GM19351 (cell line): ENCODE measurements at regions not wholly inside any gene's neighbourhood (a gene's known extent, or its start where the extent isn't known, plus 50 kb on each side); places are given as distances from the start of the nearest gene placed in this dataset.

Experiments used
- ATAC-seq: cut with Tn5 transposase; IDR thresholded peaks from one replicate; pipeline ENCODE4 v1.9.1; 2021; ENCODE audit warnings: mild to moderate bottlenecking, moderate library complexity; ENCODE audit not compliant: unreplicated experiment

- no peak for ATAC-seq
Observed at GRCh38 chr2:150601280-150602038, 114.0 kb upstream of the RND3 start.

DNA sequence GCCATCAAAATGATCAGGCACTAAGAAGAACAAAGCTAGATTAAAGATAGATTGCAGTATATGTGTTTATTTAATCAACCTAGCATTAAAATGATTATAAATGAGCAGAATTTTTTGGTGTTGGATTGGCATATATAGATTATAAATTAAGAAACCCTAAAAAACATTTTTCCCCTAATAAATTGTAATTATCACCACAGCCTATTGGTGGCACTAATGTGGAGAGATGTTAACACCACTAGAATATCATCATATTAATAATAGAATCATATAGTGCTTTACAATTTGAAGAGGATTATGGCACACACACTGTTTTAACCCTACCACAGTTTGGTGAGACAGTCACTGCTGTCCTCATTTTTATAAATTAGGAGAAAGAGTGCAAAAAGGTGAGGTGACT lies 112.4 kb upstream of the RND3 start:
- ATAC-seq: no peak

DNA sequence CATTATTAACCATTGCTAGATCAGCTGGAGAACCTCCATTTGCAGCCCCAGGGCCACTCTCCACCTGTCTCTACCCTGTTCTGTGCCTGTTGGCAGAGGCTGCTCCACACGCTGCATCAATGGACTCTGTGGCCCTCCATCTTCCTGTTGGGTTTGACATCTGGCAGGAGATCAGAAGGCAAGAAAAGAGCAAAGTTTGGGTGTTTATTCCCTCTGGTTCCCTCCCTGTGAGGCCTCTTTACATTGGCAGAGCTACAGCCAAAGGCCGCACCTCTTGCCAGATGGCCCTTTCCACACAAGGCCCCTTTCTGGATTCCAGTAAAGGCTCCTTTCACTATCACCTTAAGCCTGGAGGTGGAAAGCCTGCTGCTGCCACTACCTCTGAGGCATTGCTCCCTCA lies 110.9 kb upstream of the RND3 start:
- no peak for ATAC-seq

DNA sequence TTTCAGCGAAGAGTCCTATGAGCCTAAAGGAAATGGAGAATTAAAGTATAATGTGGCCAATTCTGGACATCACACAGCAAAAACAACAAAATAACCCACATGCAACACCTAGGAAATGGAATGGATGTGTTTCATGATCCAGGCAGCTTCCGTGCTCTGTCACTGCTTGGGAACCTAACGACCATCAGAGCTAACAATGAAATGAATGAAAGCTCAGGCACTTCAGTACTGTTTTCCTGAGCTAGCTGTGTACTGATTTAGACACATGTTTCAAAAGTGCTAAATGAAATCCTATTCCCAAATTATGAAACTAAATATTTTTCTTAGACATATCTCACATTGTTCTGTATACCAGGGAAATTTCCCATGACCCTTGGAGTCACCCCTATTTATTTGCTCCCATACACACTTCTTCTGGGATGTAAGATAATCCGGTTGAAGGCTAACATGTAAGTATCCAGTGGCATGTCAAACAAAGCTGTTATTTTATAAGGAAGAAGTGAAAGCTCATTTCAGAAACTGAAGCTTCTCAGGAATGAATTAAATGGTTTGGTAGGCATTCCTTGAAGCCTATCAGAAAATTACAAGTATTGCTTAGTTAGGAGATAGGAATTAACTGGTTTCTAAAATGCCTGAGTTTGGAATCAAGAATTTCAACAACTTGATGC lies 108.5 kb upstream of the RND3 start:
- no peak for ATAC-seq

- no peak for ATAC-seq
Observed at GRCh38 chr2:150594299-150594698, 106.8 kb upstream of the RND3 start.

- no peak for ATAC-seq
Observed at GRCh38 chr2:150591496-150592285, 104.2 kb upstream of the RND3 start.

DNA sequence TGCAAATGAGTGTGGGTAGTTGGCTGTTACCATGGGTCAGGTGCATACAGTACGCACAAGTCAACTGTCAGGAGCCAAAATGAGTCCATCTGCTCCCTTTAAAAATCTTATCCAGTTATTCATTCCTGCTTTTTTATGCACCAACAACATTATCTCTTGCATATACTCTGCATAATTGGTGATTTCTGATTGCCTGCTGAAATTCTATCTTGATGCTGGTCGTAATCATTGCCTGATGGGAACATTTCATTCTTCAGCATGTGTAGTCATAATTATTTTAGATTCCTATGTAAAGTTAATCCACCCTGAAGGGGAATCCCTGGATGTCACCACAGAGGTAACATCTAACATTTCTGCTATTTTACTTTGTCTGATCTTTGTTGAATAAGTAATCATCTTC lies 102.2 kb upstream of the RND3 start:
- no peak for ATAC-seq

DNA sequence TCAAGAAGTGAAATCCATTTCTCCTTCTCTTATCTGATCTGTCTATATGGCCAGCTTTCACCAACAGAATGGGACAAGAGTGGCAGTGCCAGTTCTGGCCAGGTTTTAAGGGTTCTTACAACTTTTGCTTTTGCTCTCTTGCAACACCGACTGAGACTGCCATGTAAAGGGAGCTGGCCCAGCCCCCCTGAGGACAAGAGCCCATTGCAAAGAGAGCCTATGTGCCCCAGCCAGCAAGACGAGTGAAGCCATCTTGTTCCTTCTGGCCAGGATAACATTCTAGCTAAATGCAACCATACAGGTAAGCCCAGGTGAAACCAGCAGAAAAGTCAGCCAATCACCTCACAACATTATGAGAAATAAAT lies 101.0 kb upstream of the RND3 start:
- ATAC-seq: no peak

GRCh38 chr2:150587547-150588505 lies 100.4 kb upstream of the RND3 start:
- no peak for ATAC-seq

- ATAC-seq: no peak
Observed at GRCh38 chr2:150586858-150587257, 99.4 kb upstream of the RND3 start.

DNA sequence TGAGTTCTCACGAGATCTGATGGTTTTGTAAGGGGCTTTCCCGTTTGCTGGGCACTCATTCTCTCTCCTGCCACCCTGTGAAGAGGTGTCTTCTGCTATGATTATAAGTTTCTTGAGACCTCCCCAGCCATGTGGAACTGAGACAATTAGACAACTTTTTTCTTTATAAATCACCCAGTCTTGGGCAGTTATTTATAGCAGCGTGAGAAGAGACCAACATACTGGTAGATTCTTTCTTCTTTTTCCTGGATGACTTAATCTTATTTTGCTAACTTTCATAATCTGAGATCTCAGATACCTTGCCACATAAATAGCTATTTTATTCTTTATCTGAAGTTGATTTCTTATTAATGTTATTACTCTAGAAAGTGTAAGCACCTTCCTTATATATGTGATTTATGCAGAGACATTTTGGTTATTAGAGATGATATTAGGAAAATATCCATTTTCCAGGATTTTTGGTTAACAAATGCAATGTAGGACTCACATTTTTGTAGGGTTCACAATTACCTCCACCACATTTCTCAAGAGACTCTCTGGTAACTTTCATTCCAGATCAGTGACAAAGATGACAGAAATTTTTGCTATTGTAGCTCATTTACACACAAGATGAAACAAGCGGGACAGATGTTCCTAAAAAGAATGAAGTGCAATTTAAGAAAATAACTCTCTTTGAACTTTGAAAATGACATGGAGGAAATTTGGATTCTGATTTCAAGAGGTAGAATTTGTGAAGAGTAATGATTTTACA lies 97.9 kb upstream of the RND3 start:
- ATAC-seq: no peak

DNA sequence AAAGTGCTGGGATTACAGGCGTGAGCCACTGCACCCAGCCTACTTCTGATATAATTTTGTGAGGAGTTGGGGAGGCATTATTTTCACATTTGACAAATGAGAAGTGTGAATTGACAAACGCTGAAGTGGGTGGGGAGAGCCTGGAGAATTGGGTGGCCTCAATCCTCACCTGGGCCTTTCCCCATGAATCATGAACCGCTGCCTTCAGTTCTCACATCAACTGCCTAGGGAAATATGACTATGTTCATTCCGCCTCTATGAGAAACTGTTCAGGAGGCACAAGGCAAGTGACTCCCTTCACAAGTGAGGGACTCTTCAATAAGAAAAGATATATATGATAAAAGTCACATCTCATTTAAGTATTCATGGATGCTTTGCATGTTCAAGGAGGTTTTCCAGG lies 96.6 kb upstream of the RND3 start:
- no peak for ATAC-seq

DNA sequence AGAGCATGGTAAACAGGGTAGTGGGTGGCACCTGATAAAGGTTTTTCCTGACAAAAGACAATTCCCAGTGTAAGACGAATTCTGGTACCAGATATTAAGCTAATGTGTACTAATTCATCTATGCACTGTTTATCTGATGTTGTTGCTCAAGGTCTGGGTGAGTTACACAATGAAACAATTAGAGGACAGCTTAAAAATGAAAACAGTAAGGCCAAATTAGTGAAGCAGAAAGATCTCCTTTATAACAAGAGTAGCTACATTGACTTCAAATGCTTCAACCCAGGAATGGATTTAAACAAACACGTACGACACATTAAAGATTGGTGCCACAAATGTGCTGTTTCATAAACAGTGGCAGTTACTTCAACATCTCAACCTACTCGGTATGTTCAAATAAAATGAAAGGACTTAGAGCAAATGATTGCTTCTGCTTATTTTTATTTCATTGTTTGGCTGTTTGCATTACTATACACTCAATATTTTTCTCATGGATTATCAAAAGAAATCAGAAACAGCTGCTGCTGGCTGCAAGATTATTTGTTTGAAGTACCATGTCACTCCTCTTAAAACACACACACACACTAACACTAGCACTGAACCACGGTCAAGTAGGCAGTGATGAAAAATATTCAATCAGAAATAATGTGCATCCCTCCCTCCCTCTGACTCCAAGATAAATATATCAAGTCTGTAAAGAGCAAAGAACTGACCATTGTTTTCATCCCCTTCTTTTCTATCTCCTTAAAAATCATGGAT lies 94.4 kb upstream of the RND3 start:
- ATAC-seq: no peak

- no peak for ATAC-seq
Observed at GRCh38 chr2:150578481-150578880, 91.0 kb upstream of the RND3 start.

DNA sequence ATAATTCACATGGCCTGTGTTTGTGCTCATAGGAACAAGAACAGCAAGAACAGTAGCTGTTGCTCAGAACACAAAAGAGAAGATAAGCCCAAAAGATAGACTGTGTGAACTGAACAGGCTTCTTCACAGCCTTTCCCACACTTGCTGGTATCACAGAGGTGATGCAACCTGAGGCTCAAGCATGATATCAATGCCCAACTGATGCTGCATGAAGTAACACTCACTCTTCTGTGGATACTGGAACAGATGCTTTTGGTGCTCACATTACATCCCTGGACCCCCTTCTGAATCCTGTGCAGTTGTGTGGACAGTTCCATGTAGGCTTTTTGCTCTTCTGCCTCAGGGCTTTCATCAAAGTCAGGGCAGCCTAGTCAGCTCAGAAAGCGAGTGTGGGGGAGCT lies 88.4 kb upstream of the RND3 start:
- ATAC-seq: no peak

DNA sequence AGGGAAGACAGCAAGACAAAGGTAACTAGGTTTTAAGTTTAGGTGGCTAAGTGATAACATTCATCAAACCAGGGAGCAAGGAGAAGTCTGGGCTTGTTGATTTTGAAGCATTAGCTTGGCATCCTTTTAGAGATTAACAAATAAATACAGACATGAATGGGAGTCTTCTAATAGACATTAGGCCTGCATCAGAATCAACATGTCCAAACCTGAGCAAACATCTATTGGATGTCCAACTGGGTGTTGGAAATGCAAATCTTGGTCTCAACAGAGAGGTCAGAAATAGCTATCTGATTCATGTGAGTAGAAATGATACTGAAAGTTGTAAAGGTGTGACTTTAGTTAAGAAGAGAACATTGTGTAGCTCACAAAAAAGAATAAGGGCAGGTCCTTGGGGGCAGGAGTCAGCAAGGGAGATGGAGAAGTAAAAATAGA lies 85.5 kb upstream of the RND3 start:
- ATAC-seq: peak; percentile 99

DNA sequence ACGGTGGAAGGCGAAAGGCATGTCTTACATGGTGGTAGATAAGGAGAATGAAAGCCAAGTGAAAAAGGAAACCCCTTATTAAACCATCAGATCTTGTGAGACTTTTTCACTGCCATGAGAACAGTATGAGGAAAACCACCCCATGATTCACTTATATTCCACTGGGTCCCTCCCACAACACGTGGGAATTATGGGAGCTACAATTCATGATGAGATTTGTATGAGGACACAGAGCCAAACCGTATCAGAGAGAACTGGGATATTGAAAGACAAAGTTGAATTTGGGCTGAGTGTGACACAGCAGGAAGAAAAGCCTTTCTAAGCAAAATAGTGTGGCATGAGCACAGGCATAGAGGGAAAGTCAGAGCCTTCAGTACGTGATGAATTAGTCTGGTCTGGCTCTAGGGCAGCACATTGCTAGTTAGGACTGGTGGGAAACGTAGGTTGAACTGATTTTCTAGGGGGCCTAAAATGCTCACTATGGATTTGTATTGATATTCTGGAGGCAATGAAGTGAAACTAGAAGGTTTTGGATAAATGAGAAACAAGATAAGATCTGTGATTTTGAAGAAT lies 84.8 kb upstream of the RND3 start:
- ATAC-seq: no peak

GRCh38 chr2:150571121-150571520 lies 83.7 kb upstream of the RND3 start:
- ATAC-seq: no peak

- ATAC-seq: no peak
Observed at GRCh38 chr2:150570712-150571111, 83.2 kb upstream of the RND3 start.
